ENCODE measurements at regions not wholly inside any gene's neighbourhood (a gene's known extent, or its start where the extent isn't known, plus 50 kb on each side); places are given as distances from the start of the nearest gene placed in this dataset.

DNA sequence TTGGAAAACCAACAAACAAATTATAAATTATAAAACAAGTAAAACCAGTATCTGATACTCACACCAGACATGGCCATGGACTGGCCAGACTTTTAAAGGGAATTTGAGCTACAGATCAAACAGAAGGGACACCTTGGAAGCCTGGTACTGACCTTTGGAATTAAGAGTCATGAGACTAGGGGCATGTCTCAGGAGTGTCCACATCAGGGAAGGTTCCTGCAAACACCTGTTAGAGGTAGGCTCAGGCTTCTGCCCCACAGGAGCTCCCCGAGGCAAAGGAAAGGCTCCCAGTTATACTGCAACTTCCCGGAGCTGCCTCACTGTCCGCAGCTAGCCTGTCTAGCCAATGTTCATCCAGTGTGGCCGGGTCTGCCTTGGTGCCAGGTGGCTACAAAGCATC is 290.1 kb downstream of the BUD13 start:
- no peak overlapping the region for H3K27ac ChIP-seq
- TF ChIP-seq ZFX (IDR thresholded peaks at IDR 0.05; ENCODE audit: borderline replicate concordance): no peak
- TF ChIP-seq, protein P1, sequence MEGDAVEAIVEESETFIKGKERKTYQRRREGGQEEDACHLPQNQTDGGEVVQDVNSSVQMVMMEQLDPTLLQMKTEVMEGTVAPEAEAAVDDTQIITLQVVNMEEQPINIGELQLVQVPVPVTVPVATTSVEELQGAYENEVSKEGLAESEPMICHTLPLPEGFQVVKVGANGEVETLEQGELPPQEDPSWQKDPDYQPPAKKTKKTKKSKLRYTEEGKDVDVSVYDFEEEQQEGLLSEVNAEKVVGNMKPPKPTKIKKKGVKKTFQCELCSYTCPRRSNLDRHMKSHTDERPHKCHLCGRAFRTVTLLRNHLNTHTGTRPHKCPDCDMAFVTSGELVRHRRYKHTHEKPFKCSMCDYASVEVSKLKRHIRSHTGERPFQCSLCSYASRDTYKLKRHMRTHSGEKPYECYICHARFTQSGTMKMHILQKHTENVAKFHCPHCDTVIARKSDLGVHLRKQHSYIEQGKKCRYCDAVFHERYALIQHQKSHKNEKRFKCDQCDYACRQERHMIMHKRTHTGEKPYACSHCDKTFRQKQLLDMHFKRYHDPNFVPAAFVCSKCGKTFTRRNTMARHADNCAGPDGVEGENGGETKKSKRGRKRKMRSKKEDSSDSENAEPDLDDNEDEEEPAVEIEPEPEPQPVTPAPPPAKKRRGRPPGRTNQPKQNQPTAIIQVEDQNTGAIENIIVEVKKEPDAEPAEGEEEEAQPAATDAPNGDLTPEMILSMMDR (IDR thresholded peaks at IDR 0.05): no peak

DNA sequence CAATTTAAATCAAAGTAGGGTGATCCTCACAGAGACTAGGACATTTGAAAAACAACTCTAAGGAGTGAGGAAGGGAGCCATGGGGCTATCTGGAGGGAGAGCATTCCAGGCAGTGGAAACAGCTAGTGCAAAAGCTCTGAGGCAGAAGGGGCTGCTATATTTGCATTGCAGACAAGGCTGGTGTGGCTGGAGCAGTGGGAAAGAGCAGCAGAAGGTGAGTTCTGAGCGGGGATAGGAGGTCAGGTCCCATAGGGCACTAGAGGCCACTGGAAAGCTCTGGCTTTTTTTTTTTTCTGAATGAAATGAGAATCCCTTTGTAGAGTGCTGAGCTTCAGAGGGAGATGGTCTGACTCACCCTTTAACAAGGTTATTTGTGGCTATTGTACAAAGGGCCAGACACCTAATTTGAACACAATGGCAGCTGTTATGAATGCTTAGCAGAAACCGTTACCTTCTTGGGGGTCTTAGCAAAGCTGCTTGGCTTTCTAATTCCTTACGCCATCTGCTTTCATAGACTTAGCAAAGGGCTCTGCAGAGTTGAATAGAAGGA is 291.6 kb downstream of the BUD13 start:
- H3K27ac ChIP-seq: no peak overlapping the region
- TF ChIP-seq, protein P1 (IDR thresholded peaks at IDR 0.05): no peak
- no peak for TF ChIP-seq ZFX (IDR thresholded peaks at IDR 0.05; ENCODE audit: borderline replicate concordance)

DNA sequence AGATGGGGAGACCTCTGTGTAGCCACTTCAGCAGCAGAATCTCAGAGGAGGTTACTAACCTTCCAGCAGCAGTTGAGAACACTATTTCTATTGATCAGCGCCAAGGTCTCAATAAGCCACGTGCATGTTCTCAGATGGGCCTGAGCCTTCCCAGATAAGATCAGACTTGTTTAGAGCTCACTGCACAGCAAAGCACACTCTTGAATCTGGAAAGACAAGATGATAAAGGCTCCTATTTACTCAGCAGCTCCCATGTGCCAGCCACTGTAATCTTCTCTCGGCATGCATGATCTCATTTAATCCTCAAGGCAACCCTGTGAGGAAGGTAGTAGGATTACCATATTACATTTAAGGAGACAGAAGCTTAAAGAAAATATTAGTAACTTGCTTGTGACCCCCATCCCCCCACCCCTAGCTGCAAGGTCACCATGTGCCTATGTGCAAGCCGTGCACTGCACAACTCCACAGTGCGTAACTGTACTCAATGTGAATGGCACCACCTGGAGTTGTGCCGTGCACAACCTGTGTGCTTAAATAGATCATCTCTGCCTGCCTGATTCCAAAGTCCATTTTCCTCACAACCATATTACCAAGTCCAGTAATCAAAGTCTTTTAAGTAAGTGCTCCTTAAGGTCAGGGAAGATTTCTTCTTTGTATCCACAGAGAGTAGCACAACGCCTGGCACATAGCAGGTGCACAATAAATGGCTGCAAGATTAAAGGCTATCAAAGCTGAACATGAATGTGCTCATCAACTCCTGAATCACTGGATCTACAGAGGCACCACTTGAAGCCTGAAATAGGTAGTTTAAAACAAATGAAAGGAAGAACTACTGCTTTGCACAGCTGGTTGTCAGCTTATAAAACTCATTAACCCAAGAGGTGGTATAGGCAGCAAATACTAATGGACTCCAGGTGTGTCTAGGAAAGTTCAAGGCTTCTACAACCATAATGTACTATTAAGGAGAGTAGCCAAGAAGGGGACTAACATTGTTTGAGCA is 293.8 kb downstream of the BUD13 start:
- TF ChIP-seq, protein P1 (IDR thresholded peaks at IDR 0.05): no peak
- no peak for TF ChIP-seq ZFX (IDR thresholded peaks at IDR 0.05; ENCODE audit: borderline replicate concordance)
- H3K27ac ChIP-seq: no peak overlapping the region

DNA sequence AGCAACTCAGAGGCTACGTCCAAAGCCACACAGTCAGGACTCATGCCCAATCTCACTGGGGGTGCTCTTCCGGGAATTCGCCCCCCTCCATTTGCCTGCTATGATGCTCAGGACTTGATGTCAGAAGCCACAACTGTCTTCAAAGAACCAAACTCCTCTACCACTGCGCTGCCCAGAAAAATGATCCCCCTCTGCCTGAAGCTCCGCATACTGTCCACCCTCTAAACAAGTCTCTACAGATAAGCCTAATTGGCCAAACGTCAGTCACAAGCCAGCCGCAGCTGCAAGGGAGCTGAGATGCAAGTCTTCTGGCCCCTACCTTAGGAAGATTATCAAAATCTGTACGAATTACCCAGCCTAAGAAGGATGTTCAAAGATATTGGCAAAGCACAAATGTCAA is 294.6 kb downstream of the BUD13 start:
- TF ChIP-seq, protein P1 (IDR thresholded peaks at IDR 0.05): no peak
- TF ChIP-seq ZFX (IDR thresholded peaks at IDR 0.05; ENCODE audit: borderline replicate concordance): no peak
- H3K27ac ChIP-seq: no peak overlapping the region

DNA sequence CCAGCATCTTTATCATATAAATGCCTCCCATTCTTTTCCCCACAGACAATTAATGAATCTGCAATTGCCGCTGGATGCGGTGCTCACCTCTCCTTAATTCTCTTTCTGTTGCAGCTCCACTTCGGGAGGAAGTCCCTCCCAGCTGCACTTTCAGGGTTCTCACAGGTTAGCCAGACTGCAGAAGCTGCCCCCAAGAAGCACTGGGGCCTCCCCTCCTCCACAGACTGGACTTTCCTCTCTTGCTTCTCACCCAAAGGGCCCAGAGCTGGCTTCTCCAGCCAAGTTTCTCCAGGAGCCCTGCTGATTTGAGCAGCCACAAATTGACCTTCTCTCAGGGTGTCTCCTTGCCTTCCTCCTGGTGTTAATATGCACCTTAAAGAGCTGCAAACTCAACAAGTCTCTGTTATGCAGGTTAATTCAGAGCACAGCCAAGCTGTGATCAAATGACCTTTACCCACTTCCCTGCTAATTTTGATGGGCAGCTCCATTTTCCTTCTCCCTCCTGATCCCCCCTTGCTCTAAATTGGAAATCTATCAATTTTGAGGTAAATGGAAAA is 298.9 kb downstream of the BUD13 start:
- TF ChIP-seq, protein P1 (IDR thresholded peaks at IDR 0.05): no peak
- TF ChIP-seq ZFX (IDR thresholded peaks at IDR 0.05; ENCODE audit: borderline replicate concordance): no peak
- H3K27ac ChIP-seq: no peak overlapping the region

DNA sequence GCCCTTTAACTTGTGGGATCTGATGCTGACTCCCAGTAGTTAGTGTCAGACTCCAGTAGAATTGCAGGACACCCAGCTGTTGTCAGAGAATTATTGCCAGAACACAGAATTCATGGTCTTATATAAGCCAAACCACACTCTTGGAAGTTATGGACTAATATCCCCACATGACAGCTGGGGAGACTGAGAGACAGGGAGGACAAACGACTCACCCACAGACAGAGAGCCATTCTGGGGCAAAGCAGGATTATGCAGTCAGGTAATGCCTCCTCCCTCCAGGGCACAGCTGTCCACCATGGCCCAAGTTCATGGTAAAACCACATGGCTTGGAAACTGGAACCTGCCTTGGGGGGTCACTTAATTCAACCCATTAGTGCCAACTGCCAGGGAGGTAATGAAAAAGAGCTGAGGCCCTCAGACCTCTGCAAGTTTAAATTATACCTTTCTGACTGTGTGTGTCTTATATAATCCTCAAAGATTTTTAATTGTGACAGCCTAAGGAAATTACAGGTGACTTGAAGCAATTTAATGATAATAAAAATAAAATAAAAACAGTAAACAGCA is 299.5 kb downstream of the BUD13 start:
- TF ChIP-seq ZFX (IDR thresholded peaks at IDR 0.05; ENCODE audit: borderline replicate concordance): no peak
- no peak overlapping the region for H3K27ac ChIP-seq

DNA sequence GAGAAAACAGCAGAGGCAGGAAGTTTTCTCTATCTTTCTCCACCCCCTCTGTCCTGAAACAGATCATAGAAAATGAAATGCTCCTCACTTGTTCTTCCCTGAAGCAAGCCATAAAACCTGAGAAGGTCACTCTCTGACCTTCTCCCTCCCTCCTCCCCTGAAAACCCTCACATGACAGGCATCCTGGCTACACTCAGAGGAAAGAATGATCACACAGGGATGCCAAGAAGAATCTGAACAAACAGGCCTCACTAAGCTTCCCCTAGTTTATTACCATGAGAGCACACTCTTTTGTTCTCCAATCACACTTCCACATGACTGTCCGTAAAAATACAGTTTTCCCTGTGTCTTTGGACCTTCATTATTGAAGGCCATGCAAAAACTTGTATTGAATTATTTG is 300.1 kb downstream of the BUD13 start:
- H3K27ac ChIP-seq: no peak overlapping the region
- TF ChIP-seq, protein P1 (IDR thresholded peaks at IDR 0.05): no peak
- TF ChIP-seq ZFX (IDR thresholded peaks at IDR 0.05; ENCODE audit: borderline replicate concordance): no peak

All from 22Rv1 (cell line).